Ovary (tissue), 7 donors: ENCODE measurements at regions not wholly inside any gene's neighbourhood (a gene's known extent, or its start where the extent isn't known, plus 50 kb on each side); places are given as distances from the start of the nearest gene placed in this dataset.

ENCODE experiments used
- DNase-seq, 5 donors: peaks; one replicate each; pipeline ENCODE4 v3.0.0-alpha.2; 2019 to 2020
- H3K27ac ChIP-seq, 2 donors: fragments of 200-600 bp; one replicate each; pipeline versions ENCODE4 v1.5.1 to v1.8.0; 2019 to 2022
- H3K27me3 ChIP-seq: fragments of 200-600 bp; one replicate; pipeline ENCODE4 v1.8.0; 2022
- H3K36me3 ChIP-seq: fragments of 200-600 bp; sonication (generic); one replicate; pipeline ENCODE4 v1.5.1; 2019
- H3K4me1 ChIP-seq: one replicate; pipeline ENCODE4 v1.8.1; 2013; ENCODE audit warnings: mild to moderate bottlenecking, moderate library complexity; ENCODE audit not compliant: insufficient read depth
- H3K4me3 ChIP-seq: fragments of 200-600 bp; sonication (generic); one replicate; pipeline ENCODE4 v1.5.1; 2017
- H3K9me3 ChIP-seq, 2 donors: fragments of 200-600 bp in 1 of 2; sonication (generic) in 1 of 2; one replicate each; pipeline versions ENCODE4 v1.5.1 to v1.8.1; 2013 to 2019; ENCODE audit warnings: mild to moderate bottlenecking in 1 of 2, moderate library complexity in 1 of 2
- EP300 ChIP-seq: sonication (generic); formaldehyde crosslinking; IDR thresholded peaks from one replicate; pipeline ENCODE4 v1.6.1; 2017; ENCODE audit warnings: antibody characterized with exemption
- POLR2A ChIP-seq: fragments of 450-650 bp; IDR thresholded peaks from one replicate; pipeline ENCODE4 v1.6.1; 2017; ENCODE audit warnings: antibody characterized with exemption, mild to moderate bottlenecking, moderate library complexity
- WGBS, 3 donors: extraction: QIAGEN DNeasy Blood & Tissue Kit in 1 of 3; methylation state at CpG; one replicate each; pipeline versions ENCODE4 v1.1.5 to v1.1.7; 2013 to 2017; 5-methylcytosine and 5-hydroxymethylcytosine counted together
- intact Hi-C, 4 donors: fragments of 100-400 bp; cut with DNase I; formaldehyde crosslinking; loops; one replicate each; pipeline versions ENCODE4 v1.11.0 to v1.15.1; 2022 to 2023
- TF ChIP-seq, protein P1 (sequence below), 3 donors: fragments of 450-650 bp in 2 of 3; fragments of 200-600 bp in 1 of 3; IDR thresholded peaks; one replicate each; pipeline versions ENCODE4 v1.5.1 to v1.8.0; 2016 to 2022; ENCODE audit warnings: antibody characterized with exemption in 3 of 3, mild to moderate bottlenecking in 1 of 3
- donor health status: DM: no; HTN: no; CAD: no; lungs with moderate emphysema.
- donor health status: DM: no; HTN: no; CAD: no.
- donor health status: Bipolar disorder and iron deficiency.
- donor health status: DM: no; HTN: no; CAD: no.
- donor health status: DM: yes; HTN: yes; CAD: no.

- Histone ChIP-seq H3K9me3 (no peaks in the 10 kb centered on the region), H3K27me3 (no peaks in the 10 kb centered on the region), H3K36me3 (no peaks in the 10 kb centered on the region), H3K4me3 (no peak overlapping the region), H3K27ac (no peak overlapping the region), H3K4me1 (no peaks in the 10 kb centered on the region)
- 76 to 84% (median 83%) methylated on average over 3 of the region's 3 CpGs for WGBS, 3 donors
- intact Hi-C loops = no loop called here
- no peak for TF ChIP-seq EP300
- TF ChIP-seq, protein P1, sequence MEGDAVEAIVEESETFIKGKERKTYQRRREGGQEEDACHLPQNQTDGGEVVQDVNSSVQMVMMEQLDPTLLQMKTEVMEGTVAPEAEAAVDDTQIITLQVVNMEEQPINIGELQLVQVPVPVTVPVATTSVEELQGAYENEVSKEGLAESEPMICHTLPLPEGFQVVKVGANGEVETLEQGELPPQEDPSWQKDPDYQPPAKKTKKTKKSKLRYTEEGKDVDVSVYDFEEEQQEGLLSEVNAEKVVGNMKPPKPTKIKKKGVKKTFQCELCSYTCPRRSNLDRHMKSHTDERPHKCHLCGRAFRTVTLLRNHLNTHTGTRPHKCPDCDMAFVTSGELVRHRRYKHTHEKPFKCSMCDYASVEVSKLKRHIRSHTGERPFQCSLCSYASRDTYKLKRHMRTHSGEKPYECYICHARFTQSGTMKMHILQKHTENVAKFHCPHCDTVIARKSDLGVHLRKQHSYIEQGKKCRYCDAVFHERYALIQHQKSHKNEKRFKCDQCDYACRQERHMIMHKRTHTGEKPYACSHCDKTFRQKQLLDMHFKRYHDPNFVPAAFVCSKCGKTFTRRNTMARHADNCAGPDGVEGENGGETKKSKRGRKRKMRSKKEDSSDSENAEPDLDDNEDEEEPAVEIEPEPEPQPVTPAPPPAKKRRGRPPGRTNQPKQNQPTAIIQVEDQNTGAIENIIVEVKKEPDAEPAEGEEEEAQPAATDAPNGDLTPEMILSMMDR (IDR thresholded peaks at IDR 0.05) = no peak
- no peak for TF ChIP-seq POLR2A
- no peak for DNase-seq
Observed at GRCh38 chr12:97637770-97638169, 175.2 kb downstream of the RMST start.

GRCh38 chr12:97638739-97639138 is 176.1 kb downstream of the RMST start:
- 56 to 59% (median 58%) methylated on average over 2 of the region's 2 CpGs for WGBS, 3 donors
- Histone ChIP-seq H3K4me1 (no peaks in the 10 kb centered on the region), H3K36me3 (no peaks in the 10 kb centered on the region), H3K27ac (no peak overlapping the region), H3K27me3 (no peaks in the 10 kb centered on the region), H3K4me3 (no peak overlapping the region), H3K9me3 (no peaks in the 10 kb centered on the region)
- intact Hi-C loops = no loop called here
- TF ChIP-seq, protein P1 (IDR thresholded peaks at IDR 0.05) = no peak
- TF ChIP-seq POLR2A = no peak
- TF ChIP-seq EP300 = no peak
- no peak for DNase-seq

- no peaks in the 10 kb centered on the region for H3K4me1 ChIP-seq
- intact Hi-C loops = no loop called here
- no peak overlapping the region for H3K27ac ChIP-seq
- WGBS, 3 donors = 64 to 68% (median 68%) methylated on average over 1 of the region's 1 CpG
- DNase-seq = no peak
- no peak overlapping the region for H3K4me3 ChIP-seq
- TF ChIP-seq, protein P1 (IDR thresholded peaks at IDR 0.05) = no peak
- TF ChIP-seq EP300 = no peak
- H3K27me3 ChIP-seq = no peaks in the 10 kb centered on the region
- no peaks in the 10 kb centered on the region for H3K9me3 ChIP-seq
- no peaks in the 10 kb centered on the region for H3K36me3 ChIP-seq
Observed at GRCh38 chr12:97639702-97640101, 177.1 kb downstream of the RMST start.

GRCh38 chr12:97640826-97641225 is 178.2 kb downstream of the RMST start:
- no peak for DNase-seq
- TF ChIP-seq POLR2A (no peak), EP300 (no peak)
- TF ChIP-seq, protein P1 (IDR thresholded peaks at IDR 0.05) = no peak
- Histone ChIP-seq H3K27ac (no peak overlapping the region), H3K4me1 (no peaks in the 10 kb centered on the region), H3K9me3 (no peaks in the 10 kb centered on the region), H3K36me3 (no peaks in the 10 kb centered on the region), H3K4me3 (no peak overlapping the region), H3K27me3 (no peaks in the 10 kb centered on the region)
- intact Hi-C loops = no loop called here
- 81 to 88% (median 85%) methylated on average over 6 of the region's 6 CpGs for WGBS, 3 donors

DNA sequence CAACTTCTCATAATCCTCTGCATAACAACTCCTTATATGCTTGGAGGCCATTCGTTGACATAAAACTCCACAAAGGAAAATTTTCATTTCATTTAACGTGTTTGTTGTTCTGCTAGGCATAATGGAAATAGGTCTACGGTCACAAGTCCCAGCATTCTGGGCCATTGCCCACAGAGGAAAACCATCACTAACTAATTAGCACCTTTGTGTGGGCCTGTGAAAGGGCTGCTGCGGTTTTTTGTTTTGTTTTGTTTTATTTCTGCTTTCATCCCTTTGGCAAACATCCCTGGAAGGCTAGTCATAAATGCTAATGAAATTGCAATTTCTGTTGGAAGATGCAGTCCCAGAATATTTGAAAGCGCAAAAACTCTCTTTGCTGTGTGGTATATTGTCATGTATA is 180.3 kb downstream of the RMST start:
- Histone ChIP-seq H3K4me3 (no peak overlapping the region), H3K27me3 (no peaks in the 10 kb centered on the region), H3K9me3 (no peaks in the 10 kb centered on the region), H3K4me1 (no peaks in the 10 kb centered on the region), H3K27ac (no peak overlapping the region), H3K36me3 (no peaks in the 10 kb centered on the region)
- WGBS, 3 donors = 37 to 59% (median 52%) methylated on average over 5 of the region's 5 CpGs
- TF ChIP-seq EP300 (no peak), POLR2A (no peak)
- intact Hi-C loops = no loop called here
- no peak for DNase-seq
